PC-9 (cell line): ENCODE measurements at regions not wholly inside any gene's neighbourhood (a gene's known extent, or its start where the extent isn't known, plus 50 kb on each side); places are given as distances from the start of the nearest gene placed in this dataset.

ENCODE experiments used
- BruUV-seq: library from RNA; stranded (reverse); fragments of 400-500 nt; replicated peaks from 2 replicates; lab custom pipeline; 2021; lab: Mats Ljungman, UMichigan
- CTCF ChIA-PET: fragments of 300-600 bp; sonication (Branson Sonifier 250); formaldehyde crosslinking; loops from one replicate; lab custom pipeline; 2022; ENCODE audit warnings: antibody characterized with exemption; lab: Charles Lee
- POLR2A ChIA-PET: fragments of 300-600 bp; sonication (Branson Sonifier 250); formaldehyde crosslinking; loops from one replicate; lab custom pipeline; 2022; ENCODE audit warnings: antibody characterized with exemption; ENCODE audit not compliant: unreplicated experiment; lab: Charles Lee
- DNase-seq, 2 experiments: peaks; one replicate each; pipeline versions ENCODE4 v3.0.0 to v3.0.0-alpha.2; 2015 to 2022; ENCODE audit warnings: mixed read lengths in 1 of 2
- H2AFZ ChIP-seq: fragments of 200-600 bp; sonication (generic); 2 replicates; pipeline ENCODE4 v1.8.1; 2017; ENCODE audit warnings: antibody characterized with exemption
- H3F3A ChIP-seq: fragments of 200-600 bp; sonication (generic); 2 replicates; pipeline ENCODE4 v1.8.1; 2017; ENCODE audit warnings: antibody characterized with exemption, mild to moderate bottlenecking, low read depth; ENCODE audit not compliant: insufficient read depth
- H3K27ac ChIP-seq: fragments of 200-600 bp; sonication (generic); 2 replicates; pipeline ENCODE4 v1.6.1; 2016; ENCODE audit warnings: mixed run types
- H3K27me3 ChIP-seq: fragments of 200-600 bp; sonication (generic); 2 replicates; pipeline ENCODE4 v1.6.1; 2016; ENCODE audit warnings: low read depth, mixed run types; ENCODE audit not compliant: insufficient read depth
- H3K36me3 ChIP-seq: fragments of 200-600 bp; sonication (generic); 2 replicates; pipeline ENCODE4 v1.6.1; 2016; ENCODE audit warnings: low read depth, mixed run types
- H3K4me1 ChIP-seq: fragments of 200-600 bp; sonication (generic); replicated peaks from 2 replicates; pipeline ENCODE4 v1.6.1; 2016; ENCODE audit warnings: mixed run types; ENCODE audit not compliant: insufficient read depth
- H3K4me2 ChIP-seq: fragments of 200-600 bp; sonication (generic); 2 replicates; pipeline ENCODE4 v1.6.1; 2017; ENCODE audit warnings: mixed run types
- H3K4me3 ChIP-seq: fragments of 200-600 bp; sonication (generic); 2 replicates; pipeline ENCODE4 v1.6.1; 2016; ENCODE audit warnings: mixed run types
- H3K79me2 ChIP-seq: fragments of 200-600 bp; sonication (generic); 2 replicates; pipeline ENCODE4 v1.6.1; 2017; ENCODE audit warnings: low read depth, mixed run types
- H3K9me2 ChIP-seq: fragments of 200-600 bp; sonication (generic); 2 replicates; pipeline ENCODE4 v1.8.1; 2017; ENCODE audit warnings: mild to moderate bottlenecking; ENCODE audit not compliant: insufficient read depth
- H3K9me3 ChIP-seq: fragments of 200-600 bp; sonication (generic); 2 replicates; pipeline ENCODE4 v1.8.1; 2016; ENCODE audit warnings: low read depth; ENCODE audit not compliant: insufficient read depth
- H4K20me1 ChIP-seq: fragments of 200-600 bp; sonication (generic); 2 replicates; pipeline ENCODE4 v1.8.1; 2017; ENCODE audit not compliant: insufficient read depth
- EZH2 ChIP-seq: fragments of 200-600 bp; sonication (generic); IDR thresholded peaks from 2 replicates; pipeline ENCODE4 v1.8.0; 2017; ENCODE audit warnings: antibody characterized with exemption, low read depth
- intact Hi-C: fragments of 100-400 bp; cut with micrococcal nuclease; formaldehyde crosslinking; loops from one replicate; pipeline ENCODE4 v1.10.0; 2022; ENCODE audit not compliant: unreplicated experiment
- TF ChIP-seq, protein P1 (sequence below): fragments of 200-600 bp; sonication (generic); conservative IDR thresholded peaks from 2 replicates; pipeline ENCODE4 v1.6.1; 2017; ENCODE audit warnings: mixed run types, antibody characterized with exemption, mild to moderate bottlenecking, moderate library complexity

DNA sequence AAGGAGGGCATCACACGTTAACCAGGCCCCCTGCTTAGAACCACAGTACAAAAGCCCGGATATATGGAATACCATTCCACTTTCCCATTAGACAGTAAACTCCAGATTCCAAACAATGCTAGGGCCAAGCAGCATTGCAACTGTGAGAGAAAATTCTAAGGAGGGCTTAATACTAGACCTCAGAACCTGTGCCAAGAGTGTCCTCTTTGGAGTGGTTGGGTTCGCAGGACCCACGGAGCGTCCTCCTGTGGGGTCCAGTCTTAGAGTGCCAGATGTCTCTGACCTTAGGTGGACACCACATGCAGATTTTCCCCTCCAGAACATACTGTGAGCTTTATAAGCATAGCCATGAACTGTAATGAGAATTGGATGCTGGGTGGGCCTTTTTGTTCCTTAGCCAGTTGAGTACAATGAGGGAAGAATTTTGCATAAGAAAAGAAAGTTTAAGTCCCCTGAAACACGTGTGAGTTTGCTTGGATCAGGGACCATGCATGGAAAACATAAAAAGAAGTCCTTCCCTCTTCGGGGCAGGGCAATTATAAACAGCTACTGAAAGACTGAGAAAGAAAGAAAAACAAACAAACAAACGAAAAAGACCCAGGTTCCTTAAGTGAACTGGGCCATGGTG is 325.7 kb downstream of the NEK10 start:
- Histone ChIP-seq H3F3A (no peaks in the 10 kb centered on the region), H3K79me2 (no peaks in the 10 kb centered on the region), H3K9me2 (no peaks in the 10 kb centered on the region), H3K27me3 (no peaks in the 10 kb centered on the region), H3K9me3 (no peaks in the 10 kb centered on the region), H3K4me1 (no peaks in the 10 kb centered on the region), H4K20me1 (no peaks in the 10 kb centered on the region), H3K4me3 (no peak overlapping the region), H3K4me2 (no peak overlapping the region), H3K36me3 (no peaks in the 10 kb centered on the region), H2AFZ (no peak overlapping the region), H3K27ac (no peak overlapping the region)
- no peak for DNase-seq
- intact Hi-C loops: no loop called here
- TF ChIP-seq, protein P1, sequence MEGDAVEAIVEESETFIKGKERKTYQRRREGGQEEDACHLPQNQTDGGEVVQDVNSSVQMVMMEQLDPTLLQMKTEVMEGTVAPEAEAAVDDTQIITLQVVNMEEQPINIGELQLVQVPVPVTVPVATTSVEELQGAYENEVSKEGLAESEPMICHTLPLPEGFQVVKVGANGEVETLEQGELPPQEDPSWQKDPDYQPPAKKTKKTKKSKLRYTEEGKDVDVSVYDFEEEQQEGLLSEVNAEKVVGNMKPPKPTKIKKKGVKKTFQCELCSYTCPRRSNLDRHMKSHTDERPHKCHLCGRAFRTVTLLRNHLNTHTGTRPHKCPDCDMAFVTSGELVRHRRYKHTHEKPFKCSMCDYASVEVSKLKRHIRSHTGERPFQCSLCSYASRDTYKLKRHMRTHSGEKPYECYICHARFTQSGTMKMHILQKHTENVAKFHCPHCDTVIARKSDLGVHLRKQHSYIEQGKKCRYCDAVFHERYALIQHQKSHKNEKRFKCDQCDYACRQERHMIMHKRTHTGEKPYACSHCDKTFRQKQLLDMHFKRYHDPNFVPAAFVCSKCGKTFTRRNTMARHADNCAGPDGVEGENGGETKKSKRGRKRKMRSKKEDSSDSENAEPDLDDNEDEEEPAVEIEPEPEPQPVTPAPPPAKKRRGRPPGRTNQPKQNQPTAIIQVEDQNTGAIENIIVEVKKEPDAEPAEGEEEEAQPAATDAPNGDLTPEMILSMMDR: no peak
- TF ChIP-seq EZH2: no peak
- CTCF ChIA-PET: no interaction called here
- POLR2A ChIA-PET: no interaction called here
- BruUV-seq: no TSS peak

DNA sequence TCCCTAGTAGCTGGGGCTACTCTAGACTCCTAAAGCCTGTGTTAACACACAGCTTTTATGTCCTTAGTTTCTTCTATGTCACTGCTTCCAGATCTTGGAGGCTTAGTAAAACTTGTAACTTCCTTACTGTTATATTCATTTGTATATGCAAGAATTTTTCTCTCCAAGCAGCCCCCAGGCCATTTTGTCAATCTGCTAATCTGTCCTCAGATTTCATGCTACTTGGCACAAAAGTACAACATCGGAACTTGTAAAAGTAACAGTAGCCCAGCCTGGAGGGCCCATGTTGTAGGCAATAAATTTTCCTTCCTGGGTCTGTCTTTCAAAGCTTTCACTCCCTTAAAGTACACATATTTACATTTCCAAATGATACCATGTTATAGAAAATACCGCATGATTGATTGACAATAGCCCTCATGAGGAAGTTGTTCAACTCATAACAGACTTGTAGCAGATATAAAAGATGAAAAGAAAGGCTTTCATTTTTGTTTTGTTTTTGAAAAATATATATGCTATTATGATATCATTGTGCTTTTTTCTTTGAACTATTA is 324.2 kb downstream of the NEK10 start:
- H3K9me3 ChIP-seq: no peaks in the 10 kb centered on the region
- H3K4me2 ChIP-seq: no peak overlapping the region
- H3K4me3 ChIP-seq: no peak overlapping the region
- H3K27ac ChIP-seq: no peak overlapping the region
- no TSS peak for BruUV-seq
- no peak for DNase-seq
- no peaks in the 10 kb centered on the region for H3K27me3 ChIP-seq
- H3K79me2 ChIP-seq: no peaks in the 10 kb centered on the region
- no peaks in the 10 kb centered on the region for H4K20me1 ChIP-seq
- intact Hi-C loops: no loop called here
- H3K36me3 ChIP-seq: no peaks in the 10 kb centered on the region
- ChIA-PET POLR2A (no interaction called here), CTCF (no interaction called here)
- no peaks in the 10 kb centered on the region for H3K9me2 ChIP-seq
- H3F3A ChIP-seq: no peaks in the 10 kb centered on the region
- no peak overlapping the region for H2AFZ ChIP-seq
- H3K4me1 ChIP-seq: no peaks in the 10 kb centered on the region
- TF ChIP-seq EZH2: no peak
- TF ChIP-seq, protein P1: no peak

- no peak for TF ChIP-seq EZH2
- TF ChIP-seq, protein P1: no peak
- H3K4me3 ChIP-seq: no peak overlapping the region
- BruUV-seq: no TSS peak
- H4K20me1 ChIP-seq: no peaks in the 10 kb centered on the region
- no peaks in the 10 kb centered on the region for H3K9me3 ChIP-seq
- no peak overlapping the region for H3K27ac ChIP-seq
- no peak overlapping the region for H2AFZ ChIP-seq
- no peaks in the 10 kb centered on the region for H3K79me2 ChIP-seq
- H3K9me2 ChIP-seq: no peaks in the 10 kb centered on the region
- no peaks in the 10 kb centered on the region for H3F3A ChIP-seq
- no peak for DNase-seq
- intact Hi-C loops: no loop called here
- ChIA-PET POLR2A (no interaction called here), CTCF (no interaction called here)
- no peaks in the 10 kb centered on the region for H3K4me1 ChIP-seq
- H3K27me3 ChIP-seq: no peaks in the 10 kb centered on the region
- H3K36me3 ChIP-seq: no peaks in the 10 kb centered on the region
- H3K4me2 ChIP-seq: no peak overlapping the region
These were observed 322.8 kb downstream of the NEK10 start for GRCh38 chr3:27046351-27046750.
